MM.1S (cell line): ENCODE measurements at regions not wholly inside any gene's neighbourhood (a gene's known extent, or its start where the extent isn't known, plus 50 kb on each side); places are given as distances from the start of the nearest gene placed in this dataset.
A peak's percentile ranks its signal among the peaks of the same experiment; 100 is the strongest.

ENCODE experiments used
- DNase-seq: peaks from one replicate; pipeline ENCODE4 v3.0.0-alpha.2; 2015
- H2AFZ ChIP-seq: fragments of 300-600 bp; sonication (generic); 2 replicates; pipeline ENCODE4 v1.6.0; 2016; ENCODE audit warnings: antibody characterized with exemption, low read length
- H3F3A ChIP-seq: fragments of 300-600 bp; sonication (generic); 2 replicates; pipeline ENCODE4 v1.6.1; 2016; ENCODE audit warnings: mild to moderate bottlenecking, antibody characterized with exemption, low read length, moderate library complexity, mixed read lengths; ENCODE audit not compliant: insufficient read depth
- H3K27ac ChIP-seq: fragments of 300-600 bp; sonication (generic); 2 replicates; pipeline ENCODE4 v1.5.1; 2016; ENCODE audit warnings: mild to moderate bottlenecking, low read length
- H3K27me3 ChIP-seq: fragments of 300-600 bp; sonication (generic); replicated peaks from 2 replicates; pipeline ENCODE4 v1.6.0; 2016; ENCODE audit warnings: low read length; ENCODE audit not compliant: insufficient read depth
- H3K36me3 ChIP-seq: fragments of 300-600 bp; sonication (generic); replicated peaks from 2 replicates; pipeline ENCODE4 v1.6.1; 2016; ENCODE audit warnings: mild to moderate bottlenecking, low read length, mixed read lengths; ENCODE audit not compliant: insufficient read depth
- H3K4me1 ChIP-seq: fragments of 300-600 bp; sonication (generic); 2 replicates; pipeline ENCODE4 v1.6.1; 2016; ENCODE audit warnings: low read length, mixed read lengths
- H3K4me2 ChIP-seq: fragments of 300-600 bp; sonication (generic); 2 replicates; pipeline ENCODE4 v1.6.0; 2016; ENCODE audit warnings: low read depth, low read length
- H3K4me3 ChIP-seq: fragments of 300-600 bp; sonication (generic); 2 replicates; pipeline ENCODE4 v1.5.1; 2016; ENCODE audit warnings: low read length, mixed read lengths
- H3K79me2 ChIP-seq: fragments of 300-600 bp; sonication (generic); 2 replicates; pipeline ENCODE4 v1.6.1; 2016; ENCODE audit warnings: mixed run types, low read length, mixed read lengths
- H3K9ac ChIP-seq: fragments of 300-600 bp; sonication (generic); 2 replicates; pipeline ENCODE4 v1.6.1; 2016; ENCODE audit warnings: low read length, mixed read lengths
- H3K9me2 ChIP-seq: fragments of 300-600 bp; sonication (generic); replicated peaks from 2 replicates; pipeline ENCODE4 v1.6.1; 2016; ENCODE audit warnings: mild to moderate bottlenecking, low read length, mixed read lengths; ENCODE audit not compliant: insufficient read depth
- H3K9me3 ChIP-seq: fragments of 300-600 bp; sonication (generic); replicated peaks from 2 replicates; pipeline ENCODE4 v1.6.1; 2016; ENCODE audit warnings: mild to moderate bottlenecking, low read length, mixed read lengths; ENCODE audit not compliant: insufficient read depth
- H4K20me1 ChIP-seq: fragments of 300-600 bp; sonication (generic); 2 replicates; pipeline ENCODE4 v1.6.1; 2016; ENCODE audit warnings: mild to moderate bottlenecking, low read length, moderate library complexity, mixed read lengths; ENCODE audit not compliant: insufficient read depth
- EZH2 ChIP-seq: fragments of 300-600 bp; sonication (generic); optimal IDR thresholded peaks from 2 replicates; pipeline ENCODE3; 2017; ENCODE audit warnings: low read depth, mild to moderate bottlenecking, antibody characterized with exemption, low read length, mixed read lengths
- EZH2phosphoT487 ChIP-seq: fragments of 300-600 bp; sonication (generic); IDR thresholded peaks from 2 replicates; pipeline ENCODE4 v1.6.1; 2018; ENCODE audit warnings: antibody characterized with exemption, low read length
- TF ChIP-seq, protein P1 (sequence below): fragments of 300-600 bp; sonication (generic); IDR thresholded peaks from 2 replicates; pipeline ENCODE4 v1.5.1; 2016; ENCODE audit warnings: antibody characterized with exemption, low read length, mixed read lengths

DNA sequence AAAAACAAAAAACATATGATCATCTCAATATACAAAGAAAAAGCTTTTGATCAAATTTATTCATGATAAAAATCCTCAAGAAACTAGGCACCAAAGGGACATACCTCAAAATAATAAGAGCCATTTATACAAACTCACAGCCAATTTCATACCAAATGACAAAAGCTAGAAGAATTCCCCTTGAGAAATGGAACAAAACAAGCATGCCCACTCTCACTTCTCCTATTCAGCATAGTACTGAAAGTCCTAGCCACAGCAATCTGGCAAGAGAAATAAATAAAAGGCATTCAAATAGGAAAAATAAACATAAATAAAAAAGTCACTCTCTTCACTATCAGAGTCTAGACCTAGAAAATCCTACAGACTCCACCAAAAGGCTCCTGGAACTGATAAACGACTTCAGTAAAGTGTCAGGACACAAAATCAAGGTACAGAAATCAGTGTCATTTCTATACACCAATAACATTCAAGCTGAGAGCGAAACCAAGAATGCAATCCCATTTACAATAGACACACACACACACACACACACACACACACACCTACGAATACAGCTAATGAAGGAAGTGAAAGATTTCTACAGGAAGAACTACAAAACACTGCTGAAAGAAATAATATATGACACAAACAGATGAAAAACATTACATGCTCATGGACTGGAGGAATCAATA lies 1486.2 kb upstream of the SEL1L start:
- no peaks in the 10 kb centered on the region for H3K27me3 ChIP-seq
- no peak overlapping the region for H3K4me2 ChIP-seq
- no peak overlapping the region for H3K9ac ChIP-seq
- no peaks in the 10 kb centered on the region for H3K9me2 ChIP-seq
- no peak overlapping the region for H3K4me3 ChIP-seq
- no peaks in the 10 kb centered on the region for H3K36me3 ChIP-seq
- DNase-seq, result peak; percentile 29
- TF ChIP-seq EZH2phosphoT487 (no peak), EZH2 (no peak)
- TF ChIP-seq, protein P1, sequence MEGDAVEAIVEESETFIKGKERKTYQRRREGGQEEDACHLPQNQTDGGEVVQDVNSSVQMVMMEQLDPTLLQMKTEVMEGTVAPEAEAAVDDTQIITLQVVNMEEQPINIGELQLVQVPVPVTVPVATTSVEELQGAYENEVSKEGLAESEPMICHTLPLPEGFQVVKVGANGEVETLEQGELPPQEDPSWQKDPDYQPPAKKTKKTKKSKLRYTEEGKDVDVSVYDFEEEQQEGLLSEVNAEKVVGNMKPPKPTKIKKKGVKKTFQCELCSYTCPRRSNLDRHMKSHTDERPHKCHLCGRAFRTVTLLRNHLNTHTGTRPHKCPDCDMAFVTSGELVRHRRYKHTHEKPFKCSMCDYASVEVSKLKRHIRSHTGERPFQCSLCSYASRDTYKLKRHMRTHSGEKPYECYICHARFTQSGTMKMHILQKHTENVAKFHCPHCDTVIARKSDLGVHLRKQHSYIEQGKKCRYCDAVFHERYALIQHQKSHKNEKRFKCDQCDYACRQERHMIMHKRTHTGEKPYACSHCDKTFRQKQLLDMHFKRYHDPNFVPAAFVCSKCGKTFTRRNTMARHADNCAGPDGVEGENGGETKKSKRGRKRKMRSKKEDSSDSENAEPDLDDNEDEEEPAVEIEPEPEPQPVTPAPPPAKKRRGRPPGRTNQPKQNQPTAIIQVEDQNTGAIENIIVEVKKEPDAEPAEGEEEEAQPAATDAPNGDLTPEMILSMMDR, result no peak
- H3K4me1 ChIP-seq, result no peaks in the 10 kb centered on the region
- no peak overlapping the region for H2AFZ ChIP-seq
- no peaks in the 10 kb centered on the region for H3K9me3 ChIP-seq
- H3K27ac ChIP-seq, result no peak overlapping the region; the same call in 1 of the 2 replicates
- no peaks in the 10 kb centered on the region for H3F3A ChIP-seq
- H3K79me2 ChIP-seq, result no peaks in the 10 kb centered on the region
- H4K20me1 ChIP-seq, result no peaks in the 10 kb centered on the region

DNA sequence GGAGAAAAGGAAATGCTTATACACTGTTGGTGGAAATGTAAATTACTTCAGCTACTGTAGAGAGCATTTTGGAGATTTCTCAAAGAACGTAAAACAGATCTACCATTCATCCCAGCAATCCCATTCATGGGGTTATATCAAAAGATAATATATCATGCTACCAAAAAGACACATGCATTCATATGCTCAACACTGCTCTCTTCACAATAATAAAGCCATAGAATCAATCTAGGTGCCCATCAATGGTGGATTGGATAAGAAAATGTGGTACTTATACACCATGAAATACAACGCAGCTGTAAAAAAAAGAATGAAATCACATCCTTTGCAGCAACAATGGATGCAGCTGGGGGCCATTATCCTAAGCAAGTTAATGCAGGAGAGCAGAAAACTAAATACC lies 1487.7 kb upstream of the SEL1L start:
- no peaks in the 10 kb centered on the region for H3K9me2 ChIP-seq
- no peak overlapping the region for H3K9ac ChIP-seq
- no peaks in the 10 kb centered on the region for H3K9me3 ChIP-seq
- no peak overlapping the region for H3K4me3 ChIP-seq
- H3F3A ChIP-seq, result no peaks in the 10 kb centered on the region
- no peaks in the 10 kb centered on the region for H3K36me3 ChIP-seq
- H3K27ac ChIP-seq, result no peak overlapping the region
- H4K20me1 ChIP-seq, result no peaks in the 10 kb centered on the region
- no peak overlapping the region for H3K4me2 ChIP-seq
- TF ChIP-seq EZH2phosphoT487 (no peak), EZH2 (no peak)
- TF ChIP-seq, protein P1, result no peak
- no peaks in the 10 kb centered on the region for H3K27me3 ChIP-seq
- H3K79me2 ChIP-seq, result no peaks in the 10 kb centered on the region
- no peak for DNase-seq
- no peaks in the 10 kb centered on the region for H3K4me1 ChIP-seq
- H2AFZ ChIP-seq, result no peak overlapping the region

DNA sequence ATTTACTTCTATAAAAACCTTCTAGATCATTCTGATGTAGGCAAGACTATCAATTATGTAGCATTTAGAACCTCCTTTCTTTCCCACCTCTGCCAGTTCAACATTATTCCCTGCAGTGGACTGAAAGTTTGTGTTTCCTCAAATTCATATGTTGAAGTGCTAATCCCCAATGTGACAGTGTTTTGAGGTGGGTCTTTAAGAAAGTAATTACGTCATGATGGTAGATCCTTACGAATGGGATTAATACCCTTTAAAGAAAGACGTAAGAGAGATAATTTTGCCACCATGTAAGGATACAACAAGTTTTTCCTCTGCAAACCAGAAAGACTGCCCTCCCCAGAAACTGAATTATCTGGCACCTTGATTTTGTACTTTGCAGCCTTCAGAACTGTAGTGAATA lies 1489.7 kb upstream of the SEL1L start:
- Histone ChIP-seq H3K4me3 (no peak overlapping the region), H3K36me3 (no peaks in the 10 kb centered on the region), H3K9ac (no peak overlapping the region), H2AFZ (no peak overlapping the region), H3K4me2 (no peak overlapping the region), H4K20me1 (no peaks in the 10 kb centered on the region), H3K4me1 (no peaks in the 10 kb centered on the region), H3K27ac (no peak overlapping the region), H3K9me3 (no peaks in the 10 kb centered on the region), H3K27me3 (no peaks in the 10 kb centered on the region), H3K79me2 (no peaks in the 10 kb centered on the region), H3K9me2 (no peaks in the 10 kb centered on the region), H3F3A (no peaks in the 10 kb centered on the region)
- no peak for DNase-seq
- TF ChIP-seq EZH2phosphoT487 (no peak), EZH2 (no peak)
- TF ChIP-seq, protein P1, result no peak
